ENCODE measurements at regions not wholly inside any gene's neighbourhood (a gene's known extent, or its start where the extent isn't known, plus 50 kb on each side); places are given as distances from the start of the nearest gene placed in this dataset.
A peak's percentile ranks its signal among the peaks of the same experiment; 100 is the strongest.

GRCh38 chr14:99007795-99008194 lies 264.2 kb downstream of the BCL11B start:
- ATAC-seq (ENCODE audit: low read depth), result no peak
- H3K36me3 ChIP-seq (ENCODE audit: low read depth), result no peaks in the 10 kb centered on the region
- DNase-seq (ENCODE audit: low spot score), result no peak
- H3K9me3 ChIP-seq (ENCODE audit: severe bottlenecking), result no peaks in the 10 kb centered on the region
- TF ChIP-seq CTCF (IDR thresholded peaks at IDR 0.05; ENCODE audit: poor library complexity, severe bottlenecking), result no peak
- no peak overlapping the region for H3K27ac ChIP-seq (ENCODE audit: poor library complexity, severe bottlenecking)
- no peaks in the 10 kb centered on the region for H3K27me3 ChIP-seq (ENCODE audit: insufficient read depth, poor library complexity, severe bottlenecking)
- H3K4me1 ChIP-seq (ENCODE audit: insufficient read depth, poor library complexity, severe bottlenecking), result no peaks in the 10 kb centered on the region
- no peak overlapping the region for H3K4me3 ChIP-seq (ENCODE audit: severe bottlenecking)

- Histone ChIP-seq H3K9me3 (ENCODE audit: severe bottlenecking) (no peaks in the 10 kb centered on the region), H3K27me3 (ENCODE audit: insufficient read depth, poor library complexity, severe bottlenecking) (no peaks in the 10 kb centered on the region), H3K36me3 (ENCODE audit: low read depth) (no peaks in the 10 kb centered on the region), H3K4me1 (ENCODE audit: insufficient read depth, poor library complexity, severe bottlenecking) (no peaks in the 10 kb centered on the region), H3K4me3 (ENCODE audit: severe bottlenecking) (no peak overlapping the region), H3K27ac (ENCODE audit: poor library complexity, severe bottlenecking) (no peak overlapping the region)
- no peak for TF ChIP-seq CTCF (IDR thresholded peaks at IDR 0.05; ENCODE audit: poor library complexity, severe bottlenecking)
- DNase-seq (ENCODE audit: low spot score) (no peak), ATAC-seq (ENCODE audit: low read depth) (no peak)
Measured at GRCh38 chr14:99009871-99010270, 262.1 kb downstream of the BCL11B start.

GRCh38 chr14:99011385-99011784 lies 260.6 kb downstream of the BCL11B start:
- no peak for ATAC-seq (ENCODE audit: low read depth)
- Histone ChIP-seq H3K27ac (ENCODE audit: poor library complexity, severe bottlenecking) (no peak overlapping the region), H3K27me3 (ENCODE audit: insufficient read depth, poor library complexity, severe bottlenecking) (no peaks in the 10 kb centered on the region), H3K4me3 (ENCODE audit: severe bottlenecking) (no peak overlapping the region), H3K9me3 (ENCODE audit: severe bottlenecking) (no peaks in the 10 kb centered on the region), H3K4me1 (ENCODE audit: insufficient read depth, poor library complexity, severe bottlenecking) (no peaks in the 10 kb centered on the region), H3K36me3 (ENCODE audit: low read depth) (no peaks in the 10 kb centered on the region)
- no peak for DNase-seq (ENCODE audit: low spot score)
- TF ChIP-seq CTCF (IDR thresholded peaks at IDR 0.05; ENCODE audit: poor library complexity, severe bottlenecking), result no peak

- ATAC-seq (ENCODE audit: low read depth) (no peak), DNase-seq (ENCODE audit: low spot score) (no peak)
- H3K36me3 ChIP-seq (ENCODE audit: low read depth), result no peaks in the 10 kb centered on the region
- H3K27ac ChIP-seq (ENCODE audit: poor library complexity, severe bottlenecking), result no peak overlapping the region
- no peaks in the 10 kb centered on the region for H3K9me3 ChIP-seq (ENCODE audit: severe bottlenecking)
- no peaks in the 10 kb centered on the region for H3K27me3 ChIP-seq (ENCODE audit: insufficient read depth, poor library complexity, severe bottlenecking)
- no peak for TF ChIP-seq CTCF (IDR thresholded peaks at IDR 0.05; ENCODE audit: poor library complexity, severe bottlenecking)
- H3K4me1 ChIP-seq (ENCODE audit: insufficient read depth, poor library complexity, severe bottlenecking), result no peaks in the 10 kb centered on the region
- no peak overlapping the region for H3K4me3 ChIP-seq (ENCODE audit: severe bottlenecking)
Measured at GRCh38 chr14:99012703-99013102, 259.3 kb downstream of the BCL11B start.

- Histone ChIP-seq H3K27me3 (ENCODE audit: insufficient read depth, poor library complexity, severe bottlenecking) (no peaks in the 10 kb centered on the region), H3K4me3 (ENCODE audit: severe bottlenecking) (no peak overlapping the region), H3K27ac (ENCODE audit: poor library complexity, severe bottlenecking) (no peak overlapping the region), H3K9me3 (ENCODE audit: severe bottlenecking) (no peaks in the 10 kb centered on the region), H3K36me3 (ENCODE audit: low read depth) (no peaks in the 10 kb centered on the region), H3K4me1 (ENCODE audit: insufficient read depth, poor library complexity, severe bottlenecking) (no peaks in the 10 kb centered on the region)
- ATAC-seq (ENCODE audit: low read depth), result no peak
- no peak for TF ChIP-seq CTCF (IDR thresholded peaks at IDR 0.05; ENCODE audit: poor library complexity, severe bottlenecking)
- peak; percentile 52 for DNase-seq (ENCODE audit: low spot score)
Measured at GRCh38 chr14:99015833-99016232, 256.2 kb downstream of the BCL11B start.

Measured in RWPE2 (cell line).